HEK293 (cell line): ENCODE measurements at regions not wholly inside any gene's neighbourhood (a gene's known extent, or its start where the extent isn't known, plus 50 kb on each side); places are given as distances from the start of the nearest gene placed in this dataset.

Source experiments
- CTCF ChIA-PET: fragments of 350-600 bp; formaldehyde crosslinking; extraction: SDS; loops from one replicate; lab custom pipeline; 2021; ENCODE audit warnings: antibody characterized with exemption; lab: Yijun Ruan, JAX
- POLR2A ChIA-PET: fragments of 300-600 bp; formaldehyde crosslinking; extraction: SDS; loops from one replicate; lab custom pipeline; 2020; ENCODE audit warnings: antibody characterized with exemption, inconsistent platforms; lab: Yijun Ruan, JAX
- H3K27ac ChIP-seq: fragments of 200-500 bp; sonication (Bioruptor generic); 2 replicates; pipeline ENCODE4 v1.5.1; 2014; ENCODE audit warnings: low read depth, low read length, control low read depth, inconsistent platforms; ENCODE audit errors: extremely low read depth
- H3K36me3 ChIP-seq, 2 experiments: fragments of 200-500 bp in 1 of 2; sonication (Bioruptor generic) in 1 of 2; 1 replicate in 1 of 2; 2 replicates in 1 of 2; pipeline ENCODE4 v1.5.1; 2014 to 2017; ENCODE audit warnings: inconsistent platforms in 2 of 2, low read length in 2 of 2; ENCODE audit not compliant: control insufficient read depth in 2 of 2, insufficient read depth in 1 of 2
- H3K4me1 ChIP-seq: fragments of 200-500 bp; sonication (Bioruptor generic); 2 replicates; pipeline ENCODE4 v1.5.1; 2014; ENCODE audit warnings: mild to moderate bottlenecking, low read length, inconsistent platforms; ENCODE audit not compliant: control insufficient read depth, insufficient read depth
- H3K4me3 ChIP-seq: 2 replicates; pipeline ENCODE4 v1.5.1; 2011; ENCODE audit warnings: low read depth, mild to moderate bottlenecking, control low read depth, low read length, moderate library complexity
- H3K9me3 ChIP-seq: fragments of 200-500 bp; sonication (Bioruptor generic); 2 replicates; pipeline ENCODE4 v1.5.1; 2014; ENCODE audit warnings: low read depth, low read length, inconsistent platforms; ENCODE audit not compliant: control insufficient read depth, insufficient read depth
- REST ChIP-seq: fragments of 450-650 bp; formaldehyde crosslinking; IDR thresholded peaks from 2 replicates; pipeline ENCODE4 v1.5.1; 2016; ENCODE audit warnings: missing biosample characterization, missing genetic modification characterization
- SETDB1 ChIP-seq: IDR thresholded peaks from one replicate; pipeline ENCODE4 v1.6.1; 2017; ENCODE audit warnings: mild to moderate bottlenecking, low read length, moderate library complexity, mixed read lengths; ENCODE audit not compliant: insufficient read length
- ZBTB1 ChIP-seq: fragments of 450-650 bp; formaldehyde crosslinking; IDR thresholded peaks from 2 replicates; pipeline ENCODE4 v1.5.1; 2016; ENCODE audit warnings: missing biosample characterization, missing genetic modification characterization
- ZBTB10 ChIP-seq: fragments of 450-650 bp; formaldehyde crosslinking; IDR thresholded peaks from 2 replicates; pipeline ENCODE4 v1.5.1; 2016; ENCODE audit warnings: missing biosample characterization, missing genetic modification characterization
- ZEB2 ChIP-seq: fragments of 450-650 bp; formaldehyde crosslinking; IDR thresholded peaks from 2 replicates; pipeline ENCODE4 v1.5.1; 2016; ENCODE audit warnings: missing biosample characterization, missing genetic modification characterization
- ZNF10 ChIP-seq: fragments of 450-650 bp; formaldehyde crosslinking; IDR thresholded peaks from 2 replicates; pipeline ENCODE4 v1.5.1; 2017; ENCODE audit warnings: missing biosample characterization, missing genetic modification characterization
- ZNF112 ChIP-seq: fragments of 450-650 bp; formaldehyde crosslinking; IDR thresholded peaks from 2 replicates; pipeline ENCODE4 v1.5.0; 2017; ENCODE audit warnings: missing biosample characterization, missing genetic modification characterization
- ZNF18 ChIP-seq: fragments of 450-650 bp; formaldehyde crosslinking; IDR thresholded peaks from 2 replicates; pipeline ENCODE4 v1.5.1; 2016; ENCODE audit warnings: missing biosample characterization, missing genetic modification characterization
- ZNF302 ChIP-seq: fragments of 450-650 bp; formaldehyde crosslinking; IDR thresholded peaks from 2 replicates; pipeline ENCODE4 v1.5.1; 2016; ENCODE audit warnings: missing biosample characterization, missing genetic modification characterization, low read depth
- ZNF416 ChIP-seq: fragments of 450-650 bp; formaldehyde crosslinking; IDR thresholded peaks from 2 replicates; pipeline ENCODE4 v1.5.1; 2016; ENCODE audit warnings: missing biosample characterization, missing genetic modification characterization
- ZNF529 ChIP-seq: fragments of 450-650 bp; formaldehyde crosslinking; IDR thresholded peaks from 2 replicates; pipeline ENCODE4 v1.5.1; 2017; ENCODE audit warnings: missing genetic modification characterization, missing biosample characterization; ENCODE audit not compliant: insufficient replicate concordance
- ZNF555 ChIP-seq: fragments of 450-650 bp; formaldehyde crosslinking; conservative IDR thresholded peaks from 2 replicates; pipeline ENCODE4 v1.5.1; 2017; ENCODE audit warnings: missing biosample characterization, mild to moderate bottlenecking, missing genetic modification characterization, inconsistent platforms
- ZNF585B ChIP-seq: fragments of 450-650 bp; formaldehyde crosslinking; IDR thresholded peaks from 2 replicates; pipeline ENCODE4 v1.5.1; 2016; ENCODE audit warnings: missing biosample characterization, missing genetic modification characterization
- ZNF626 ChIP-seq: fragments of 450-650 bp; sonication (Bioruptor Pico); formaldehyde crosslinking; IDR thresholded peaks from 2 replicates; pipeline ENCODE4 v1.5.1; 2018; ENCODE audit warnings: missing biosample characterization, missing genetic modification characterization, inconsistent platforms
- ZNF692 ChIP-seq: fragments of 450-650 bp; formaldehyde crosslinking; IDR thresholded peaks from 2 replicates; pipeline ENCODE4 v1.5.1; 2016; ENCODE audit warnings: missing biosample characterization, missing genetic modification characterization
- ZNF776 ChIP-seq: fragments of 450-650 bp; formaldehyde crosslinking; IDR thresholded peaks from 2 replicates; pipeline ENCODE4 v1.5.0; 2017; ENCODE audit warnings: missing biosample characterization, missing genetic modification characterization, borderline replicate concordance
- TF ChIP-seq, protein P1 (sequence below): fragments of 450-650 bp; formaldehyde crosslinking; IDR thresholded peaks from 2 replicates; pipeline ENCODE4 v1.5.1; 2016; ENCODE audit warnings: missing biosample characterization, missing genetic modification characterization
- TF ChIP-seq, protein P2 (sequence below): fragments of 450-650 bp; formaldehyde crosslinking; conservative IDR thresholded peaks from 2 replicates; pipeline ENCODE4 v1.5.1; 2016; ENCODE audit warnings: low read depth, missing biosample characterization, missing genetic modification characterization

- no peaks in the 10 kb centered on the region for H3K36me3 ChIP-seq
- ChIA-PET CTCF (no interaction called here), POLR2A (no interaction called here)
- H3K27ac ChIP-seq = no peak overlapping the region
- H3K4me3 ChIP-seq = no peak overlapping the region
- no peak for TF ChIP-seq ZNF416
- TF ChIP-seq, protein P1, sequence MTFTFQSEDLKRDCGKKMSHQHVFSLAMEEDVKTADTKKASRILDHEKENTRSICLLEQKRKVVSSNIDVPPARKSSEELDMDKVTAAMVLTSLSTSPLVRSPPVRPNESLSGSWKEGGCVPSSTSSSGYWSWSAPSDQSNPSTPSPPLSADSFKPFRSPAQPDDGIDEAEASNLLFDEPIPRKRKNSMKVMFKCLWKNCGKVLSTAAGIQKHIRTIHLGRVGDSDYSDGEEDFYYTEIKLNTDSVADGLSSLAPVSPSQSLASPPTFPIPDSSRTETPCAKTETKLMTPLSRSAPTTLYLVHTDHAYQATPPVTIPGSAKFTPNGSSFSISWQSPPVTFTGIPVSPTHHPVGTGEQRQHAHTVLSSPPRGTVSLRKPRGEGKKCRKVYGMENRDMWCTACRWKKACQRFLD (tag by site-specific recombination) = no peak
- no peak for TF ChIP-seq ZEB2 (tag by site-specific recombination)
- TF ChIP-seq ZBTB10 (tag by site-specific recombination) = no peak
- no peak for TF ChIP-seq ZNF302 (tag by site-specific recombination)
- TF ChIP-seq ZNF529 = no peak
- TF ChIP-seq ZNF112 (tag by site-specific recombination) = no peak
- TF ChIP-seq ZNF585B = no peak
- TF ChIP-seq SETDB1 = no peak
- TF ChIP-seq ZBTB1 = no peak
- no peaks in the 10 kb centered on the region for H3K4me1 ChIP-seq
- H3K9me3 ChIP-seq = no peaks in the 10 kb centered on the region
Observed at GRCh38 chr3:68057637-68058320, 403.4 kb upstream of the SUCLG2 start.

- CTCF ChIA-PET = no interaction called here
- H3K27ac ChIP-seq = no peak overlapping the region
- POLR2A ChIA-PET = no interaction called here
- H3K9me3 ChIP-seq = no peaks in the 10 kb centered on the region
- no peaks in the 10 kb centered on the region for H3K4me1 ChIP-seq
- H3K4me3 ChIP-seq = no peak overlapping the region
- H3K36me3 ChIP-seq = no peaks in the 10 kb centered on the region
- TF ChIP-seq ZNF10 (tag by site-specific recombination) = no peak
- no peak for TF ChIP-seq ZNF18 (tag by site-specific recombination)
- no peak for TF ChIP-seq ZNF302 (tag by site-specific recombination)
- no peak for TF ChIP-seq REST (tag by site-specific recombination)
- no peak for TF ChIP-seq ZNF555 (tag by site-specific recombination)
- TF ChIP-seq, protein P2, sequence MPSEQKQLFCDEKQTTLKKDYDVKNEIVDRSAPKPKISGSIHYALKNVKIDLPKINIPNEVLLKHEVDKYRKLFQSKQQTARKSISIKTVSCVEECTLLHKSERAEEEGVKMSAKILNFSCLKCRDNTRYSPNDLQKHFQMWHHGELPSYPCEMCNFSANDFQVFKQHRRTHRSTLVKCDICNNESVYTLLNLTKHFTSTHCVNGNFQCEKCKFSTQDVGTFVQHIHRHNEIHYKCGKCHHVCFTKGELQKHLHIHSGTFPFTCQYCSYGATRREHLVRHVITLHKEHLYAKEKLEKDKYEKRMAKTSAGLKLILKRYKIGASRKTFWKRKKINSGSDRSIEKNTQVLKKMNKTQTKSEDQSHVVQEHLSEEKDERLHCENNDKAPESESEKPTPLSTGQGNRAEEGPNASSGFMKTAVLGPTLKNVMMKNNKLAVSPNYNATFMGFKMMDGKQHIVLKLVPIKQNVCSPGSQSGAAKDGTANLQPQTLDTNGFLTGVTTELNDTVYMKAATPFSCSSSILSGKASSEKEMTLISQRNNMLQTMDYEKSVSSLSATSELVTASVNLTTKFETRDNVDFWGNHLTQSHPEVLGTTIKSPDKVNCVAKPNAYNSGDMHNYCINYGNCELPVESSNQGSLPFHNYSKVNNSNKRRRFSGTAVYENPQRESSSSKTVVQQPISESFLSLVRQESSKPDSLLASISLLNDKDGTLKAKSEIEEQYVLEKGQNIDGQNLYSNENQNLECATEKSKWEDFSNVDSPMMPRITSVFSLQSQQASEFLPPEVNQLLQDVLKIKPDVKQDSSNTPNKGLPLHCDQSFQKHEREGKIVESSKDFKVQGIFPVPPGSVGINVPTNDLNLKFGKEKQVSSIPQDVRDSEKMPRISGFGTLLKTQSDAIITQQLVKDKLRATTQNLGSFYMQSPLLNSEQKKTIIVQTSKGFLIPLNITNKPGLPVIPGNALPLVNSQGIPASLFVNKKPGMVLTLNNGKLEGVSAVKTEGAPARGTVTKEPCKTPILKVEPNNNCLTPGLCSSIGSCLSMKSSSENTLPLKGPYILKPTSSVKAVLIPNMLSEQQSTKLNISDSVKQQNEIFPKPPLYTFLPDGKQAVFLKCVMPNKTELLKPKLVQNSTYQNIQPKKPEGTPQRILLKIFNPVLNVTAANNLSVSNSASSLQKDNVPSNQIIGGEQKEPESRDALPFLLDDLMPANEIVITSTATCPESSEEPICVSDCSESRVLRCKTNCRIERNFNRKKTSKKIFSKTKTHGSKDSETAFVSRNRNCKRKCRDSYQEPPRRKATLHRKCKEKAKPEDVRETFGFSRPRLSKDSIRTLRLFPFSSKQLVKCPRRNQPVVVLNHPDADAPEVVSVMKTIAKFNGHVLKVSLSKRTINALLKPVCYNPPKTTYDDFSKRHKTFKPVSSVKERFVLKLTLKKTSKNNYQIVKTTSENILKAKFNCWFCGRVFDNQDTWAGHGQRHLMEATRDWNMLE (tag by site-specific recombination) = no peak
- no peak for TF ChIP-seq ZNF776 (tag by site-specific recombination)
- TF ChIP-seq ZNF692 (tag by site-specific recombination) = no peak
- no peak for TF ChIP-seq ZNF626 (tag by site-specific recombination)
Observed at GRCh38 chr3:68056556-68056955, 402.1 kb upstream of the SUCLG2 start.
